ENCODE measurements at regions not wholly inside any gene's neighbourhood (a gene's known extent, or its start where the extent isn't known, plus 50 kb on each side); places are given as distances from the start of the nearest gene placed in this dataset.

GRCh38 chr10:9219860-9220259, 1165.4 kb downstream of the GATA3 start:
- TF ChIP-seq CTCF (conservative IDR thresholded peaks at IDR 0.05 in 1 of 2, IDR thresholded peaks at IDR 0.05 in 1 of 2; ENCODE audit: extremely low read depth in 1 of 2, insufficient read depth in 1 of 2, low read depth in 1 of 2, low read length in 2 of 2) (no peak), EZH2 (IDR thresholded peaks at IDR 0.05; ENCODE audit: borderline replicate concordance, low read length) (no peak)

Data from mammary epithelial cell (primary cell).